Activated CD4-positive, CD25-positive, alpha-beta regulatory T cell (primary cell): ENCODE measurements at regions not wholly inside any gene's neighbourhood (a gene's known extent, or its start where the extent isn't known, plus 50 kb on each side); places are given as distances from the start of the nearest gene placed in this dataset.
"Not testable (repeated sequence)": the region's sequence is repeated elsewhere in the genome, so short reads cannot be mapped to it uniquely, and the experiment has no call there.

ENCODE experiments used
- DNase-seq, 4 experiments: peaks; one replicate each; lab custom pipeline; 2025; lab: John Stamatoyannopoulos, UW

DNA sequence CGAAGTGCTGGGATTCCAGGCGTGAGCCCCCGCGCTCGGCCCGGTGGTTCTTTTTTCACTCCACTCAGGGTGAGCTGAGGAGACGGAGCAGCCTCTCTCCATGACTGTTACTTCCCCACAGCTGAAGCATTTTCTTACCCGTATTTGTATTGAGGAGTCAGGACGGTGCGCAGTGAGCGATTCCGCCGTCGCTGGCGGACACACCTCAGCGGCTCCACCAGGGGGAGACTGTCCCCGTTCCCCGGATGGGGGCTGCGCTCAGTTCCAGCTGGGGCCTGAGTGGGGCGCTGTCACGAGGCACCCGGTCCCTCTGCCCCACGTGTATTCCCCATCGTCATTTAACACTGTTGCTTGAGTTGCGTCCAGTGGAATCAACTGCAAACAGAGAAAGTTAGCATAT, 844.0 kb upstream of the FRG1 start:
- no peak for DNase-seq

DNA sequence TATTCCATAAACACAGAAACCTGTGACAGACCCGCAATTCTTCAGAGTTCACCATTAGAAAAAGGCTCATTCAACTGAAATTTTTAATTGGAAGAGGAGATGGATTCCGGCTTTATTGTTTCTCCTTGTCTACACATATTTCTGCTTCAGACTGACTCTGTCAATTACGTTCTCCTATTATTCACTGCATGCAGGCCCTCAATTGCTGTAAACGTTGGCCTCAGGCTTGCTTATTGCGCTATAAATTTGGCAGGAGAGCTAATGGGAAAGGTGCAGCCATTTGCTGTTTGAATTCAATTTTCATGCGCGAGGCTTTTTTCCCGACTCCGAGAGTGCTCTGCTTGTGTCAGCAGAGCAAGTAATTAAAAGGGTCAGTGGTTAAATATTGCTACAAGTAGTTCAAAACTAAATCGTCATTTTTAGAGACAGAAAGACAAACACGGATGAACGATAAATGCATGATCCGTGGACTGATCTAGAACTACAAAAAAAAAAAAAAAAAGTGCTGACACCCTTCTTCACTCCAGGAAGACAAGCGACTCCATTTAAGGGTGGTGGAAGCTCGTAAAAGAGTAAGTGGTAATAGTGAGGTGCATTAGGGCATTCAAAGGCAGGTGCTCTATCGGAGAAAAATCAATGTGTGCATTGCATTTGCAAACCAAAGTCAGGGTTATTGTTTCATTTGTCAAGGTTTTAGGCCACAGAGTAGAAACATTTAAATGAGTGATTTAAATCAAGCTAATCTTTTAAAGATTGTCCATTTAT, 841.6 kb upstream of the FRG1 start:
- no peak for DNase-seq

DNA sequence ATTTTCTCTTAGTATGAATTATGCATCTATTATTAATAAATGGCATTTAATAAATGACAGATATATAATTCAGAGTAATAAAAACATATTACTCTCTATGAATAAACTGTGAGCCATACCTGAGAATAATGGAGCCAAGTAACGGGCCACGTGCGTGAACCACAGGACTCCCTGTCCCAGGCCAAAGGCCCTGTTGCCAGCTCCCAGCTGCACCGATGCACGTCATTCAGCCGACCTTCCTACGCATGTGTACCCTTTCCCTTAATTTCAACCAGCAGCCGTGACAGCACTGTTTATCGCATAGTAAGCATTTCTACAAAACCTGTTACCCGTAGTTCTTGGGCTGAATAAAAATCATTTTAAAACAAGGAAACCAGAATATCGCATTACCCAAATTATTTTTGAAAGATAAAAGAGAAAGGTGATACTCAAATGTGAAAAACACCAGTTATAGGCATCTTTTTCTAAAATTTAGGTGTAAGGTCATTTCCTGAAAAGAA, 827.2 kb upstream of the FRG1 start:
- no peak for DNase-seq

DNA sequence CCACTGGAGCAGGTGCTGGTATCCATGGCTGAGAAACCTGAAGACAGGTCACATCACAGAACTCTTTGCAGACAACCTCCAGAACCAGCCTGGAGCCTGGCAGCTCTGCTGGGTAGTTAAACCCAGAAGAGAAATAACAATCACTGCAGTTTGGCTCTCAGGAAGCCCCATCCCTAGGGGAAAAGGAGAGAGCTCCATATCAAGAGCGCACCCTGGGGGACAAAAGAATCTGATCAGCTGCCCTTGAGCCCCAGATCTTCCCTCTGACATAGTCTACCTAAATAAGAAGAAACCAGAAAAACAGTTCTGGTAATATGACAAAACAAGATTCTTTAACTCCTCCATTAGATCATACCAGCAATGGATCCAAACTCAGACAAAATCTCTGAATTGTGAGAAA, 823.2 kb upstream of the FRG1 start:
- DNase-seq = no peak

DNA sequence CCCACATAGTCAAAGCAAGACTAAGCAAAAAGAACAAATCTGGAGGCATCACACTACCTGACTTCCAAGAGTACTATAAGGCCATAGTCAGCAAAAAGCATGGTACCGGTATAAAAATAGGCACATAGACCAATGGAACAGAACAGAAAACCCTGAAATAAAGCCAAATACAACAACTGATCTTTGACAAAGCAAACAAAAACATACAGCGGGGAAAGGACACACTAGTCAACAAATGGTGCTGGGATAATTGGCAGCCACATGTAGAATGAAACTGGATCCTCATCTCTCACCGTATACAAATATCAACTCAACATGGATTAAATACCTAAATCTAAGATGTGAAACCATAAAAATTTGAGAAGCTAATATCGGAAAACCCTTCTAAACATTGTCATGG, 819.3 kb upstream of the FRG1 start:
- DNase-seq = no peak

DNA sequence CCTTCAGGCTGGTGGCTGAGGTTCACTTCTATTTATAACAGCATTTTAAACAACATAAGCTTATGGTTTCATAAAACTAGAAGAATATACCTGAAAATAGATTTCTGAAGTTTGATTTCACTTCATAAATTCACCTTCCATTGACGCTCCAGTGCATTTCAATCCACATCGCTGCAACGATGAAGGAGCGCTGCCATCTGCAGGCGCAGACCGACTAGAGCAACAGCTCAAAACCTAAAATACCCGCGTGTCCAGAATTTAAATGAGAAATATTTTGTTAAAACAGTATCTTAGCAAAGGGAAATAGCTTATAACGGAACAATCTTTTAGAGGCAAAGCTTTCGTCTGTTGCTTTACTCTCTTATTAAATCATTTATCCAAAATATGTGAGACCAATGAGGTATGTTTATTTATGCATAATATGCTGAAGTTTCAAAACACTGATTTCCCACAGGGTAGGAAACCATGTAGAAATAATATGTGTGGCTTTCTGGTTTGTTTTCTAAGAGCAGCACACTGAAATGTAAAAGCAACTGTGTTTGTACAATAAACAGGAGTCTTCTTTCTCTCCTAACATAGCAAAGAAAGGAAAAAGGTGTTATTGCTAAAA, 816.4 kb upstream of the FRG1 start:
- DNase-seq = no peak

DNA sequence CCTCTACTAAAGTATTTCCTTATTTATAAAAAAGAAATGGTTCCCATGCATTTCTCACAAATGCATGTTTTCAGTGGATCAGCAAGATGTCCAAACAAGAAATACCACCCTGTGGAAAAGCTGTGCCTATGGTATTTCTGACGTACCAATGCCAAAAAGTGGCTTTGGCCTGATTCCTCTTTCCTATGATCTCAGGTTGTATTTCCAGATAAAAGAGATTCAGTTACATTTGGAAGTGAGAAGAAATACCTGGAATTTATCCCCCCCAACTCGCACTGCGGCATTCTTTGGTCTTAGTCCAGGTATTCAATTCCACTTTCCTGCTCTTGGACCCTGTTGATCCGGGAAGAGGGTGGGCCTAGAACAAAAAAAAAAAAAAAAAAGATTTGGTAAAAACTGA, 815.9 kb upstream of the FRG1 start:
- DNase-seq = no peak

DNA sequence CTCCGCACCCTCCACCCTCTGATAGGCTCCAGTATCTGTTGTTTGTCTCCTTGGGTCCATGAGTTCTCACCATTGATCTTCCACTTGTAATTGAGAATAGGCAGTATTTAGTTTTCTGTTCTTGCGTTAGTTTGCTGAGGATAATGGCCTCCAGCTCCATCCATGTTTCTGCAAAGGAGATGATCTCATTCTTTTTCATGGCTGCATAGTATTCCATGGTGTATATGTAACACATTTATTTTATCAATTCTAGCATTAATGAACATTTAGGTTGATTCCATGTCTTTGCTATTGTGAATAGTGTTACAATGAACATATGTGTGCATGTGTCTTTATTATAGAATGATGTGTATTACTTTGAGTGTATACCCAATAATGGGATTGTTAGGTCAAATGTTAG, 814.6 kb upstream of the FRG1 start:
- no peak for DNase-seq

DNA sequence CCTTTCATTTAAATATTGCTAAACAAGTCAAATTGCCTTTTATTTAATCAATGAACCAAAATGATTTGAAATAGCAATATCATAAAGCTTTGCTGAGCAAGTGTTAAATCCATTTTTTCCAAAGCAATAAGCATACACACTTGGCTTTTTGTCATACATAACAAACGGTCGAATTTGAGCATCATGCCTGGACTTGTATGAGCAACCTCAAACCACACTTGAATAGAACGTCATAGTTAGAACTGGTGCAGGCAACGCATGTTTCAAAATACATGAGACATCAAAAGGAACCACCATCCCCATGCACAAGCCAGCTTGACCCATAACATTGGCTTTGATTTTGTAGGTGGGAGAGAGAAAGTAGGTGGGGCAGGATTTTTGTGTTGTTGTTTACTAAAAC, 812.3 kb upstream of the FRG1 start:
- no peak for DNase-seq

DNA sequence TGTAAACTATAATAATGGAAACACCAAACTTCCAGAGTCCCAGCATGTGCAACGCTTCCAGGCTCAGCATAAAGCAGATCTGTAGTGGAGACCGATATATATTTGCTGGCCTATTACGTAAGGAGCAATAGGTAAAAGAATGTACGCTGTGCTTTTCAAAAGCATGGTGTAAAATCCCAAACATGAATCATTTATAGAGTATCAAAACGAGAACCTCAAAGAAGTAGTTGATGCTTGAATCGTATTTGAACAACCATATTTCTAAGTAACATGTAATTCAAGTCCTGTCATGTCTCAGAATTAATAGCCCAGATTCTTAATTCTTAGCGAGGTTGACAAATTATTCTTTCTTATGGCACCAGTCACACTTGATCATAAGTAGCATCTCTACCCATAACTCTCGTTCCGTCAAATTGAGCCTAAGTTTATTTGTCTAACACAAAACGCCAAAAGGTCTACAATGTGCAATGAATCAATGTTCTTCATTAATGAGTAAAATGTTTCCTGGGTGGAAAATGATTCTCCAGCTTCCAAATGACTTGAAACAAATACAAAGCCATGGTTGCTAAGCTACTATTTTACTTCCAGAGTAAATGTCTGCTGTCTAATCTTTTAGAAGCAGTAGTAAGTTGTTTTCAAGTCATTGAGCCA, 811.5 kb upstream of the FRG1 start:
- DNase-seq = no peak

DNA sequence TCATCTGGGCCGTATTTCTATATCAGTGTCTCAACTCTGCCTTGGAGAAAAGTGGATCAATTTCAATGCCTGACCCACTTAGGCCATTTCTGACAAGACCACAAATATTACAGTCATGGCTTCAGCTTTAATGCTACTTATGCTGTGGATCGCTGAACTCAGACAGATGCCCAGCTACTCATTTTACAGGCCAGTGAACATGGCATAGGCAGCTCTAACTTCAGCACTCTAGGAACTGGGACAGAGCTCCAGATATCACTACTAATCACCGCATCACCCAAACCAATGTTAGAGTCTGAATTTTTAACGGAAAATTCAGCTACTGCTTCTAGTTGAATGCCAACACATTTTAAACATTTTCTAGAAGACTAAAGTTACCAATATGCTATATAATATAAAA, 809.6 kb upstream of the FRG1 start:
- no peak for DNase-seq

DNA sequence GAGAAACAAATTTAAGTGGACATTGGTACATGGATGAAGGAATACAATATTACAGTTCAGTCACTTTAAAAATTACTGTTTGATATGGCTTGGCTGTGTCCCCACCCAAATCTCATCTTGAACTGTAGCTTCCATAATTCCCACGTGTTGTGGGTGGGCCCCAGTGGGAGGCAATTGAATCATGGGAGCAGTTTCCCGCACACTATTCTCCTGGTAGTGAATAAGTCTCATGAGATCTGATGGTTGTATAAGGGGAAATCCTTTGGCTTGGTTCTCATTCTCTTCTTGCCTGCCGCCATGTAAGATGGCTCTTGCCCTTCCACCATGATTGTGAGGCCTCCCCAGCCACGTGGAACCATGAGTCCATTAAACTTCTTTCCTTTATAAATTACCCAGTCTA, 804.2 kb upstream of the FRG1 start:
- no peak for DNase-seq

DNA sequence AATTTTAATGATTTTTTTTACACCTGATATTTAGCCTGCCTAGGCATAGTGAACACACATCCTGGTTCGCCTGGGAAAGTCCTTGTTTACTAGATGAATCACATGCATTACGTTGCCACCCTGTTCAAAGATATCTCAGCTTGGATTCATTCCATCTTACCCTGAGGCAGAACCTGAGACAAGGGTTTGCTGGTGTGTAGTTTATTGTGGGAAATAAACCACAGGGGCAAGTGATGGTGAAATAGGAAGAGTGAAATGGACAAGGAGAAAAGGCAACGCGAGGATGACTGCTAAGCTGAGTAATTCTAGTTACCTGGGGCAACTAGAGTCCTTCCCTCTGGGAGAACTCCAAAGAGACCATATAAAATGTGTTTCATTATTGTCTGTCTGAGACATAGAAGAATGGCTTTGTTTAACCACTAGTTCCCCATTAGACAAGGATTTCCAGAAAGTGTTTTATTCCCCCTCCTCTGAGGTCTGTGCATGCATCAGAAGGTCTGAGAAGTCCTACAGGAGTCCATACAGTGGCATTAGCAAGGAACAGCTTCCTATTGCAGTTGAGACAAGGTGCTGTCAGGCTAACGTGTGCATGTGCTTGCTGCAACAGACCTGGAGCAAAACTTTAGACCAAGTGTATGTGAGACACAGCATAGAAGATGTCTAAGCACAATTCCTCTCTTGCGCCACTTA, 797.3 kb upstream of the FRG1 start:
- no peak for DNase-seq

DNA sequence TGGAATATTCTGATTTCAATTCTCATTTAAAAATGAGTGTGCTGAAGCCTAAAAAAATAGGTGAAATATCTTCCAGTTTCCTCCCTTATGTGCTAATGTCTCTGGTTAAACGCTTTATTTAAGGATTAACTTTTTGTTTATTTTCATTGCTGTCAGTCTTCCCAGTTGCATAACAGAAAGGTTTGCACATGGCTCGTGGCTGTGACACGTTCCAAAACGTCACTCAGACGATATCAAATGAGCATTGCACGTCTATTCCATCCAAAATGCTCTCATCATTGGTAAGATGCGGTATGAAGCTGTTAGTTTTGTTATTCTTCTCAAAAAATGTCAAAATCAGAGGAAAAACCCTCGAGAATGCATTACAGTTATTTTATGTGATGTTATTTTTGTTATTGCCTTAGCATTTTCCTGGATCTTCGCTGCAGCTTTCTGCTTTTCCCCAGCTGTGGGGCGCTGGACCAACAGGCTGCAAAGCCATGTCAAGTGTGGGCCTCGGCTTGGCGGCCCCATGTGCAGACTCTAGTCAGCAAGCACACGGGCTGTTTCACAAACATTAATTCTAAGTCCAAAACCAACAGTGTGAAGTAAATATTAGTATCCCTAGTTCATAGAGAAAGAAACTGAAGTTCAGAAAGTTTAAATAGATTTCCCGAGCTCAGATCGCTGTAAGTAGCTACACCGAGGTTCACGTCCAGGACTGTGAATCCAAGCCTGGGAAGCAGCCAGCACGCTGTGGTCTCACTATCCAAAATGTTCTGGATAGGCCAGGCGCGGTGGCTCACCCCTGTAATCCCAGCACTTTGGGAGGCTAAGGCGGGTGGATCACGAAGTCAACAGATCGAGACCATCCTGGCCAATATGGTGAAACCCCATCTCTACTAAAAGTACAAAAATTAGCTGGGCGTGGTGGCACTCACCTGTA, 793.4 kb upstream of the FRG1 start:
- no peak for DNase-seq

DNA sequence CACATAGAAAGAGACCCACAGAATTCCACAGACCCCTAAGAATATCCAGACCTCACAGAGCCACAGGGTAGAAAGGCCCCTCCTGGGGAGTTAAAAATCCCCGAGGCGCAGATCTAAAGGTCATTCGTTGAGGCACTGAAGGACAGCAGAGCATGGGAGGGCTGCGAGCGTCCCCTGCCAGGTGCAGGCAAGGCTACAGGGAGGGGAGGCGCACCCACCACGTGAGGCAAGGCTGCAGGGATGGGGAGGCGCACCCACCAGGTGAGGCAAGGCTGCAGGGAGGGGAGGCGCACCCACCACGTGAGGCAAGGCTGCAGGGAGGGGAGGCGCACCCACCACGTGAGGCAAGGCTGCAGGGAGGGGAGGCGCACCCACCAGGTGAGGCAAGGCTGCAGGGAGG, 785.6 kb upstream of the FRG1 start:
- not testable (repeated sequence) for DNase-seq

DNA sequence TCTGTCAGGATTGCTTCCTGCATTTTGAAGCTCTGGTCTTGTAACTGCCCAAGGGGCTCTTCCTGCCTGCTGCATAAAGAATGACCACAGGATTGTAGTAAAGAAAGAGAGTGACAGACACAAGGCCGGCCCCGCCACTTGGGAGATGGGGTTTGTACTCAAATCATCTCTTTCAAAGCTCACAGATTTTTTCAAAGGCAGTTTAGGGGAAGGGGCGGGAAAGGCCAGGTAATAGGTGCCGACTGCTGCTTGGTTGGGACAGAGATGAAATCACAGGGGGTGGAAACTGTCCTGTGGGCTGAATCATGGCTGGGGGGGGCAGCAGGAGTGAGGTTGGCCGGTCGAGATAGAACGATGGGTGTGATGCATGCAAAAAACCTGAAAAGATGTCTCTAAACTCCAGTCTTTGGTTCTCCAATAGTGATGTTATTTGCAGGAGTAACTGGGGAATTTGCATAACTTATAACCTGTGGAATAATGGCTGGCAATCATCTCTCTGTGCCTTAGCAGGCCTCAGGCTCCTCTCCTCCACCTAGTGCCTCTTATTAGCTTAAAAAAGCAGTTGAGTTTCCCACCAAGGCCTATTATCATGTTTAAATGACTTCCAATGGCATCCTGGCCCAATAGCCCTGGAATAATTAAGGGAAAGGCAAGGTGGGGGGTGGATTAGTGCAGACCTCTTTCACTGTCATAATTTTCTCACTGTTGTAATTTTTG, 778.4 kb upstream of the FRG1 start:
- DNase-seq = no peak

DNA sequence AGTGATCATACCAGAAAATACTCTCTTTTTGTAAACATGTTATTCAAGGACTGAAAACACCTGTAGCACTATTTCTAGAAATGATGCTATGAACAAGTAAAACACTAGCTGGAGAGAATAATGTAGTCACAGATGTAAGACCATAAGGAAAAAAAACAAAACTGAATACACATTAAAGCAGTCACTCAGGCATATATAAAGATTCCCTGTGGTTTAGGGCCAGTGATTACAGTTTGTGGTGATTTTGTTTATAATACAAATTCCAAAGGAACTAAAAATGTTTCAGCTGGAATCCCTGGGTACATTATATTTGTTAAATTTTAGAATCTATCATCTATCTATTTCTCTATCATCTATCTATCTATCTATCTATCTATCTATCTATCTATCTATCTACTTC, 777.8 kb upstream of the FRG1 start:
- DNase-seq = no peak

DNA sequence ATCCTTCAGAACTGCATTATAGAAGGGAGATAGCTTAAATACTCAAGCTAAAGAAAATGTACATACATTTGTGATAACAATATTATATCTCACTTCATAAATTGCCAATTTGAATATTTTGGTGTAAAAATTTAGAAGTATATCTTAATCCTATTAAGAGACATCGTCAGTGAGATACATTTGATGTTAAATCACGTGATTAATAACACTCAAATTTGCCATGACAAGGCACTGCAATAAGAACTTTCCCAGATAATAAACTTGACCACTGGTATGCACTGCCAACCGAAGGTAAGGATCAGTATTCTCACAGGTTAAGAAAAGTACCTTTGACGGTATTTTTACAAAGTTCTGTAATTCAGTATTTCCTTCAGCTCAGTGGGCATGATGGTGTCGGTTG, 764.7 kb upstream of the FRG1 start:
- DNase-seq = no peak

DNA sequence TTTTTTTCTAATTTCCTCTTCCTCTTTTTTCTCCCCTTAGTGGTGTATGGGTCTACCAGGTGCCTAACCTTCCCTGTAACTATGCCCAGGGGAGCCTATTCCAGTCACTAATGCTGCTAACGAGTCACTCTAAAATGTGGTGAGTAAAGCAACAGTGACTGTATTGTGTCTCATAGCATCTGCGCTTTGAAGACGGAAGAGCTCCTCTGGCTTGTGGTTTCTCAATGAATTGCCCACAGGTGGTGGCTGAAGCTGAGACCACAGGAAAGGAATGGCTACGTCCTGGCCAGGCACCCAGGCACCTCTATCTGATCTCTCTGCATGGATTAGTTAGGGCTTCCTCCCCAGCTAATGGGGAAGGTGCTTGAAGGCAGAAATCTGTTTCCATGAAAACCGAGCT, 763.5 kb upstream of the FRG1 start:
- no peak for DNase-seq

DNA sequence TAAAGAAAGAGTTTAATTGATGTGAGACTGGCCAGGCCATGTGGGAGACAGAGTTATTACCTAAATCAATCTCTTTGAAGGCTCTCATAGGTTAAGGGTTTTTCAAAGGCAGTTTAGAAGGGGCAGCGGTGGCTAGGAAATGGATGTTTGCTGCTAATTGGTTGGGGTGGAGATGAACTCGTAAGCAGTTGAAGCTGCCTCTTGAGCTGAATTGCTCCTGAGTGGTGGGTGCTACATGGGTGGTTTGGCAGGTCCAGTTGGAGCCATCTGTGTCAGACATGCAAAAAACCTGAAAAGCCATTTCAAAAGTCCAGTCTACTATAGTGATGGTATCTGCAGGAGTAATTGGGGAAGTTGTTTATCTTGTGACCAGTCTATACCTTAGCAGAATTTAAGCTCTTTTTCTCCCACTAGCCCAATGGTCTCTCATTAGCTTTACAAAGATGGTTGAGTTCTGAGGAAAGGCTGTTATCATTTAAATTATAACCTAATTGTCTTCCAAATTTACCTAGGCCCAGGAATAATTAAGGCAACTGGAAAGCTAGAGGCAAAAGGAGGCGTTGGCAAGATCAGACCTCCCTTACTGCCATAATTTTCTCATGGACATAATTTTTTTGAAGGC, 762.4 kb upstream of the FRG1 start:
- DNase-seq = no peak
